HG03066 (cell line): ENCODE measurements at regions not wholly inside any gene's neighbourhood (a gene's known extent, or its start where the extent isn't known, plus 50 kb on each side); places are given as distances from the start of the nearest gene placed in this dataset.

Experiments used
- ATAC-seq: cut with Tn5 transposase; IDR thresholded peaks from one replicate; pipeline ENCODE4 v1.9.1; 2021; ENCODE audit warnings: low read depth; ENCODE audit not compliant: unreplicated experiment

DNA sequence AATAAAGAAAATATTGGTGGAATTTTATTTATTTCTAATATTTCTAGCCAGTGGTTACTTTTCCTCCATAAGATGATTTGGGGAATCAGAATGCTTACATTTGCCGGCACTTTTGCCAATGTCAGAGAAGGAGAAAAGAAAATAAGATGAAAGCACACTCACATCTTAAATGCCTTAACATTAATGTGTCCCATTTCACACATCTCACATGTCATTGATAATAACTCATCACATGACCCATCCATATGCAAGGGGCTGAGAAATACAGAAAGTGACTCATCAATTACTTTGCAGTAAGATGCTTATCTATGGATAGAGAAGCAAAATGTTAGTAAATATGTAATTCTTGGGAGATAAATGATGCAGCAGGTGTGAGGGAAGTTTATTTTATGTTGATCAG, 1531.0 kb downstream of the PCDH7 start:
- no peak for ATAC-seq

DNA sequence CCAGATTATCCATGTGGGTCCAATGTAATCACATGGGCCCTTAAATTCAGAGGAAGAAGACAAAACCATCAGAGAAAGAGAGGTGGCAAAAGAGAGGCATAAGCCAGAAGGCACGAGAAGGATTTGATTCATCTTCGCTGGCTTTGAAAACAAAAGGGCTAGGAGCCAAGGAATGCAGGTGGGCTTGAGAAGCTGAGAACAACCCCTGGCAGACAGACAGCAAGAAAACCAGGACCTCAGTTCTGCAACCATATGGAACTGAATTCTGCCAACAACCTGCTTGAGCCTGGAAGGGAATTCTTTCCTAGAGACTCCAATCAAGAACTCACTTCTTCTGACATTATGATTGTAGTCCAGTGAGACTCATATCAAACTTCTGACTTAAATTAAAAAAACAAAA, 1531.8 kb downstream of the PCDH7 start:
- no peak for ATAC-seq

DNA sequence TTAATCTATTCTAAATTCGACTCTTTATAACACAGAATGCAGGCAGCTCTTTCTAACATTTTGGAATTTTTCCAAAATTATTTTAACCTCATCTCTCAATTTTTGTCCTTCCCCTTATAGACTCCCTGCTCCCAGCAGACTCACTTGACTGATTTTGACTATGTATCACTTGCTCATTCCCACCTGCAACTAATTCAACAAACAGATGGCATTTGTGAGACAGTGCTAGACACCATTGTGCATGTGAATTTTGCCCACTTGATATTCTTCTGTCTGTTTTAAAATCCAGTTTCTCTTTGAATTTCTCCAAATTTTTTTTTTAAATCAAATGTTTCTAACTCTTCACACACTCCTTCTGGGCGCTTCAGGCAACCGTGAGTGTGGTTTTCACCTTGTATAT, 1534.0 kb downstream of the PCDH7 start:
- no peak for ATAC-seq

DNA sequence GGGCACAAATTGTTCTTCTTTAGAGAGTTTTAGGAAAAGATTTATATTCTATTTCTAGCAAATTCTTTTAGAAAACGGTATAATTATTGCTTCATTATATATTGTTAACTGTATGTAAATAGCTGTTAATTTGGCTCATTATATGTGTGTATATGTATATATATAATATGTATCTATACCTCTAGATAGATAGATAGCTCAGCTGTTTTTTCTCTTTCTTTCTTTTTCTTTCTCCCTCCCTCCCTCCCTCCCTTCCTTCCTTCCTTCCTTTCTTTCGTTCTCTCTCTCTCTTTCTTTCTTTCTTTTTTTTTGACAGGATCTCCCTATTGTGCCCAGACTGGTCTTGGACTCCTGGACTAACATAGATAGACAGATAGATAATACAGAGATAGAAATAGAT, 1538.8 kb downstream of the PCDH7 start:
- no peak for ATAC-seq

- no peak for ATAC-seq
Measured at GRCh38 chr4:32261196-32261595, 1541.0 kb downstream of the PCDH7 start.

- ATAC-seq: no peak
Measured at GRCh38 chr4:32268863-32269262, 1548.7 kb downstream of the PCDH7 start.

GRCh38 chr4:32290102-32290501, 1569.9 kb downstream of the PCDH7 start:
- ATAC-seq: no peak

GRCh38 chr4:32318926-32319325, 1598.8 kb downstream of the PCDH7 start:
- no peak for ATAC-seq

DNA sequence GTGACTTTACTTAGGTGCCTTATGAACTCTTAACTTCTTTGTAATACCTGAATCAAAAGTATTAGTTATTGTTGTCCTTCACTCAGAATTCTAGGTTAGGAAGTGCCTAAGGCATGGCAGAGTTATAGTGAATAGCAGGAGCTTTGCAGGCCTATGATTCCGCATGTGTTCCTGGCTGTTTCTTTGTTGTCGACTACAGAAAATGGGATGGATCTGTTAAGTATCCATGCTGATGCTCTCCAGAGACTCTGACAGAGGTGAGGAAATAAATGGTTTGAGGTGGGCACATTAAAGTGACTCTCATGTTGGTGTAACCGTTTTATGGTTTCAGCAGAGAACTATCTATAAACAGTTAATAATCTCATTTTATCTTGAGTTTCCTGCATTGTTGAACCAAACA, 1601.3 kb downstream of the PCDH7 start:
- ATAC-seq: no peak

- ATAC-seq: no peak
Measured at GRCh38 chr4:32334759-32335158, 1614.6 kb downstream of the PCDH7 start.

DNA sequence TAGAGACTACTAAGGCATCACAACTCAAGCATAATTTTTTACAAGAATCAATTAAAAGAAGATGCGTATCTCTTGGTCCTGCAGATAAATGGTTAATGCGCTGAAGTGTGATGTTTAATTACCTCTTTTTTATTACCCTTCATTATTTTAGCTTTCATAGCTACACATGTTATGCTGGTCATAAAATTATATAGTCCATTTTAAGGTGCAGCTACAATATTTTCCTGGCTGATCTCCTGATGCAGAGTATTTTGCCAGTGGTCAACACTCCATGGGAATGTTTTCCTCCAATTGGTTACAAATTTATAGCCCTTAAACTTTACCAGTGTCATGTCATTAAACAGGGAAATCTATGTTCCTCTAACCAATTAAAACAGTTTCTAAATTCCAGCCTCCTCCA, 1617.2 kb downstream of the PCDH7 start:
- no peak for ATAC-seq

DNA sequence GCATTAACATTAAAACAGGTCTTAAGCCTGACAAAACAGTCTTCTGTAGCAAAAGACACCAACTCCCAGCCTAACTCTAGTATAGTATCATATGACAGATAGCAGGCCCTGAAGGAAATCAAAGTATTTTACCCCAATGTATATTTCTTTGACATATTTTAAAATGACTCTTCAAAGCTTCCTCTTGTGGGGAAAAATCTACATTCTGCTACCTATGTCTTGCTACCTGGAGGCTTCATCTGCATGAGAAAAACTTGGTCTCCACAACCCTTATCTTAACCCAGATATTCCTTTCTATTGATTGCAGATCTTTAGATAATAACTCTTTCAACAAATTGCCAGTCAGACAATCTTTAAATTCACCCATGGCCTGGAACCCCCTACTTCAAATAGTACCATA, 1620.4 kb downstream of the PCDH7 start:
- ATAC-seq: no peak

DNA sequence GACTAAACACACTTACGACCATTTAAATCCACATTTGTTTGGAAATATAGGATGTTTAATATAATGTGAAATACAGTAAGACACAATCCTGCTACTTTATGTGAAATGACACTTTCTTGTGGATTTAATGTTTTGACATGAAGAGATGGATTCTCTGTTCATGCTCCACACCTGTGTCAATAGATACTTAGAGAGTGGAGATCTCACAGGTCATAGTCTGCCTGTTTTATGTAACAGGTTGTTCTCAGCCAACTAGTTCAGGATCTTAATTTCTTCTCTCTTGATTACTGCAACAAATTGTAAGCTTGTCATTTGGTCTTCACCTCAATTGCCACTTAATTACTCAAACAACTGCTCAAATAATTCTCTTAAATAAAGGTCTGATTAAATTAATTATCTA, 1621.2 kb downstream of the PCDH7 start:
- no peak for ATAC-seq

- ATAC-seq: no peak
Measured at GRCh38 chr4:32342054-32342453, 1621.9 kb downstream of the PCDH7 start.

GRCh38 chr4:32349026-32349425, 1628.9 kb downstream of the PCDH7 start:
- ATAC-seq: no peak

- no peak for ATAC-seq
Measured at GRCh38 chr4:32374206-32374605, 1654.0 kb downstream of the PCDH7 start.

DNA sequence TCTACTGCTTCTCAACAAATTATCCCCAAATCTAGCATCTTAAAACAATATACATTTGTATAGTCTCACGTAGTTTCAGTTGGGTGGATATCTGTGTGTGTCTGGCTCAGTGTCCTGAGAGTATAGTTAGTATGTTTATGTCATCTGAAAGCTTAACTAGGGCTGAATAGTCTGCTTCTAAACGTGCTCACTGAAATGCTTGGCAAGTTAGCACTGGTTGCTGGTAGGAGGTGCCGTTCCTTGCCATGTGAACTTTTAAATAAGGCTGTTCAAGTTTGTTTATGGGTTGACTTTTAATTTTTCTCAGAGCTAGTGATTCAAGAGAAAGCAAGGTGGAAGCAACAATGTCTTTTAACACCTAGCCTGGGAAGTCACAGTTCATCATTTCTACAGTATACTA, 1673.6 kb downstream of the PCDH7 start:
- ATAC-seq: no peak

GRCh38 chr4:32394255-32394654, 1674.1 kb downstream of the PCDH7 start:
- ATAC-seq: no peak

DNA sequence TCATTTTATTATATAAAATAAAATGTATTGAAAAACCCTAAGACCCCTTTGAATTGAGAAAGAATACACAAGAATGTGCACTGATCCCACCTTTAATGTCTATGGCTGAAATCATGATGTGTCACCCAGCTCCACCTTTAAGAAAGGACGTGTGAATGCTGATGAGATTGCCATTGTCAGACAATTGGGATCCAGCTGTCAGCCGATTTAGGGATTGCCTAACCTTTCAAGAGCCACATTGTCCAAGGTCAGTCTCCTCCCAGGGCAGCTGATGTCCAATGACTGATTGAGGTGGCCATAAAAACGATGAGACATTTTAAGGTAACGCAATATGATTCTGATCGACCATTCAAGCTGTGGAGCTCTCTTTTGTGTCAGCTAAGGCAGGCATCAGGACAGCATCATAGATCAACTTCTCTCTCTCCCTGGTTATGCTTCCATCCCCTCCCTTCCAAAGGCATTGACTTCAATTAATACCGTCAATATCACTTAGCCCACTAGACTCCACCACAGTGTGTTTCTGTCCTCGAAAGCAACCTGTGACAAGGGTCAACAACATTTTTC, 1676.4 kb downstream of the PCDH7 start:
- ATAC-seq: no peak

DNA sequence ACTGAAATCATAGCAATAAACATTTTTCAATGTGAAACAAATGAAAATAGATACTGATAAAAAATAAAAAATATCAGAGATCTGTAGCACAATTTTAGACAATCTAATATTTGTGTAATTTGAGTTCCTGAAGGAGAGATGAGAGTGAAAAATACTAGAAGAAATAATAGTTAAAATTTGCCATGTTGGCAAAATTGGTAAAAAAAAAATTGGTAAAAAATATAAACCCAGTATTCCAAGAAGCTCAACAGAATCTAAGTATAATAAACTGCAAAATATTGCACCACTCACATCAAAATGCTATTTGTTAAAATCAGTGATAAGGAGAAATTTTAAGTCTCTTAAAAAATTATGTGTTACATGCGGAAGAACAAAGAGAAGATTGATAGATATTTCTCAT, 1680.7 kb downstream of the PCDH7 start:
- no peak for ATAC-seq

- no peak for ATAC-seq
Measured at GRCh38 chr4:32417113-32417704, 1697.0 kb downstream of the PCDH7 start.

- ATAC-seq: no peak
Measured at GRCh38 chr4:32423267-32423666, 1703.1 kb downstream of the PCDH7 start.

GRCh38 chr4:32425243-32425642, 1705.1 kb downstream of the PCDH7 start:
- ATAC-seq: no peak
